NCI-H2107 treated with DMSO at 0.1 percent for 48 hours (cell line): ENCODE measurements at regions not wholly inside any gene's neighbourhood (a gene's known extent, or its start where the extent isn't known, plus 50 kb on each side); places are given as distances from the start of the nearest gene placed in this dataset.
"Not testable (repeated sequence)": the region's sequence is repeated elsewhere in the genome, so short reads cannot be mapped to it uniquely, and the experiment has no call there.

Experiments used
- DNase-seq: peaks from one replicate; lab custom pipeline; 2025; ENCODE audit not compliant: unreplicated experiment; lab: John Stamatoyannopoulos, UW

- DNase-seq: no peak
Observed at GRCh38 chr6:15171026-15171425, 74.8 kb upstream of the JARID2 start.

- no peak for DNase-seq
Observed at GRCh38 chr6:15176816-15177370, 69.0 kb upstream of the JARID2 start.

- DNase-seq: no peak
Observed at GRCh38 chr6:15183979-15184378, 61.9 kb upstream of the JARID2 start.

- no peak for DNase-seq
Observed at GRCh38 chr6:15184441-15184861, 61.4 kb upstream of the JARID2 start.

- not testable (repeated sequence) for DNase-seq
Observed at GRCh38 chr6:15185111-15185510, 60.8 kb upstream of the JARID2 start.

- DNase-seq: not testable (repeated sequence)
Observed at GRCh38 chr6:15193451-15193850, 52.4 kb upstream of the JARID2 start.

- DNase-seq: no peak
Observed at GRCh38 chr6:15194453-15194852, 51.4 kb upstream of the JARID2 start.
